ENCODE measurements at regions not wholly inside any gene's neighbourhood (a gene's known extent, or its start where the extent isn't known, plus 50 kb on each side); places are given as distances from the start of the nearest gene placed in this dataset.

GRCh38 chr5:174436750-174437149 lies 287.6 kb upstream of the MSX2 start:
- H3K27me3 ChIP-seq (replicated peaks), result no peaks in the 10 kb centered on the region
- no peak overlapping the region for H3K27ac ChIP-seq
- TF ChIP-seq, protein P1, sequence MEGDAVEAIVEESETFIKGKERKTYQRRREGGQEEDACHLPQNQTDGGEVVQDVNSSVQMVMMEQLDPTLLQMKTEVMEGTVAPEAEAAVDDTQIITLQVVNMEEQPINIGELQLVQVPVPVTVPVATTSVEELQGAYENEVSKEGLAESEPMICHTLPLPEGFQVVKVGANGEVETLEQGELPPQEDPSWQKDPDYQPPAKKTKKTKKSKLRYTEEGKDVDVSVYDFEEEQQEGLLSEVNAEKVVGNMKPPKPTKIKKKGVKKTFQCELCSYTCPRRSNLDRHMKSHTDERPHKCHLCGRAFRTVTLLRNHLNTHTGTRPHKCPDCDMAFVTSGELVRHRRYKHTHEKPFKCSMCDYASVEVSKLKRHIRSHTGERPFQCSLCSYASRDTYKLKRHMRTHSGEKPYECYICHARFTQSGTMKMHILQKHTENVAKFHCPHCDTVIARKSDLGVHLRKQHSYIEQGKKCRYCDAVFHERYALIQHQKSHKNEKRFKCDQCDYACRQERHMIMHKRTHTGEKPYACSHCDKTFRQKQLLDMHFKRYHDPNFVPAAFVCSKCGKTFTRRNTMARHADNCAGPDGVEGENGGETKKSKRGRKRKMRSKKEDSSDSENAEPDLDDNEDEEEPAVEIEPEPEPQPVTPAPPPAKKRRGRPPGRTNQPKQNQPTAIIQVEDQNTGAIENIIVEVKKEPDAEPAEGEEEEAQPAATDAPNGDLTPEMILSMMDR (IDR thresholded peaks at IDR 0.05; ENCODE audit: low read depth, low read length, missing control alignments), result no peak
- no peaks in the 10 kb centered on the region for H3K36me3 ChIP-seq (replicated peaks)
- H3K4me3 ChIP-seq (ENCODE audit: low read depth, low read length), result no peak overlapping the region
- no peak for DNase-seq
- in situ Hi-C loops (cut with HindIII; ENCODE audit: low pct_ligation_motif_present, low sequenced_read_pairs), result no loop called here

DNA sequence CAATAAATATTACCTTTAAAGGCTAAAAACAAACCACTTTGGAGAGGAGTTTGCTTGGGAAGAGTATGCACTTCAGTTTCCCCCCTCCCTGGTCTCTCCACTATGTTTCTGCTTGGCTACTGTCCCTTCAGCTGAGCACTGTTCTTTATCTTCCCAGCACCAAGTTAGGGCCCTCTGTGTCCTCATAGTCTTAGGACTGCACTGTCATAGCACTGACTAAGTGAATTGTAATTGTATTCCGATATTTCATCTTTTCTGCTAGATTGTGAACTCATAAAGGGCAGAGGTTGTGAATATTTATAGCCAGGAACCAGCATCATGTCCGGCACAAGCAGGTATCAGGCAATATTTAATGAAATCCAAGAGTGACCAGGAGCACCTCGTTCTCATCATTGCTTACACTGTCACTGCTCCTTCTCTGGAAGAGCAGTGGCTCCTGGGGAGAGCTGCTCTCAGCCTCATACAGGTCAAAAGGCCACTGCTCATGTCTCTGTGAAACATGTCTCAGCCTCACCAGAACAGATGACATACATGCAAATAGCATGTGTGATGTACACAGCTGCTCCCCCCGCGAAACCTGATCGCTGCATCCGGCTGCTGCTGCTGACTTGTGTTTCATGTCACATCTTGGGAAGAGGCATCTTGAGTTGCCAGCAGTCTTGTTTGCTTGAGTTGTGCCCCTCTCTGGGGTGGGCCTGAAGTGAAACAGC lies 279.7 kb upstream of the MSX2 start:
- TF ChIP-seq, protein P1 (IDR thresholded peaks at IDR 0.05; ENCODE audit: low read depth, low read length, missing control alignments), result no peak
- Histone ChIP-seq H3K27me3 (replicated peaks) (no peaks in the 10 kb centered on the region), H3K27ac (no peak overlapping the region), H3K36me3 (replicated peaks) (no peaks in the 10 kb centered on the region), H3K4me3 (ENCODE audit: low read depth, low read length) (no peak overlapping the region)
- in situ Hi-C loops (cut with HindIII; ENCODE audit: low pct_ligation_motif_present, low sequenced_read_pairs), result no loop called here
- no peak for DNase-seq

DNA sequence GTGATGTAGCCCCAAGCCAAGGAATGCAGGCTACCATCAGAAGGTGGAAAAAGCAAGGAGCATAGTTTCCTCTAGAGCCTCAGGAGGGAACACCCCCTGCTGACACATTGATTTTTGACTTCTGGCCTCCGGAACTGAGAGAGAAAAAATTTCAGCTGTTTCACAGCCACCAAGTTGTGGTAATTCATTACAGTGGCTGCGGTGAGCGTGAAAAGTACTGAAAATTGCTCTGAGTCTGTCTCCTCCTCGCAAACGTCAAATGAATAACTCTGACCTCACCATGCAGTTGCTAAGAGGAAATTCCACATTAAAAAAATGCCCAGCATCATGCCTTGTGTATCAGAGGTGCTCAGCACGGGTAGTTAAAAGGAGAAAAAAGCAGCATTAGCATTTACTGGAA lies 277.9 kb upstream of the MSX2 start:
- no peak for DNase-seq
- no peak overlapping the region for H3K27ac ChIP-seq
- H3K27me3 ChIP-seq (replicated peaks), result no peaks in the 10 kb centered on the region
- H3K4me3 ChIP-seq (ENCODE audit: low read depth, low read length), result no peak overlapping the region
- no peaks in the 10 kb centered on the region for H3K36me3 ChIP-seq (replicated peaks)
- TF ChIP-seq, protein P1 (IDR thresholded peaks at IDR 0.05; ENCODE audit: low read depth, low read length, missing control alignments), result no peak
- in situ Hi-C loops (cut with HindIII; ENCODE audit: low pct_ligation_motif_present, low sequenced_read_pairs), result no loop called here

DNA sequence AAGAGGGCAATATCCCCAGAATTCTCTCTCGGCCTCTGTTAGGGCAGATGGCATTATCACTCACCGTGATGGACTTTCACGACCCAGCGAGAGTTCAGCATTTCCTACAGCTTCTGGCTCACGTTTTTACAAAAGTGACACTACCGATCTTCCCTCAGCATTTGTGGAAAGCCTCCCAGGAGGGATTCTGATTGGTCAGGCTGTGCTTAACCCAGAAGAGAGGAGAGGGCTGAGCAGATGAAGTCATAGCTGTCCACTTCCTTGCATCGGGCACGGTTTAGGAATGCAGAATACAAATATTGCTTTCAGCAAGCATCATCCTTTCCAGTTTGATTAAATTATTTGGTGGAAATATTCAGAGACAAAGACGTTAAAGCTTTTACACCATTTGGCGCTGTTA lies 277.4 kb upstream of the MSX2 start:
- no peak for DNase-seq
- TF ChIP-seq, protein P1 (IDR thresholded peaks at IDR 0.05; ENCODE audit: low read depth, low read length, missing control alignments), result no peak
- H3K27ac ChIP-seq, result no peak overlapping the region
- no peaks in the 10 kb centered on the region for H3K27me3 ChIP-seq (replicated peaks)
- in situ Hi-C loops (cut with HindIII; ENCODE audit: low pct_ligation_motif_present, low sequenced_read_pairs), result no loop called here
- no peak overlapping the region for H3K4me3 ChIP-seq (ENCODE audit: low read depth, low read length)
- H3K36me3 ChIP-seq (replicated peaks), result no peaks in the 10 kb centered on the region

GRCh38 chr5:174448041-174448440 lies 276.3 kb upstream of the MSX2 start:
- H3K27me3 ChIP-seq (replicated peaks), result no peaks in the 10 kb centered on the region
- in situ Hi-C loops (cut with HindIII; ENCODE audit: low pct_ligation_motif_present, low sequenced_read_pairs), result no loop called here
- no peaks in the 10 kb centered on the region for H3K36me3 ChIP-seq (replicated peaks)
- no peak for DNase-seq
- no peak overlapping the region for H3K4me3 ChIP-seq (ENCODE audit: low read depth, low read length)
- H3K27ac ChIP-seq, result no peak overlapping the region
- TF ChIP-seq, protein P1 (IDR thresholded peaks at IDR 0.05; ENCODE audit: low read depth, low read length, missing control alignments), result no peak

GRCh38 chr5:174448662-174449061 lies 275.7 kb upstream of the MSX2 start:
- H3K4me3 ChIP-seq (ENCODE audit: low read depth, low read length), result no peak overlapping the region
- no peak overlapping the region for H3K27ac ChIP-seq
- TF ChIP-seq, protein P1 (IDR thresholded peaks at IDR 0.05; ENCODE audit: low read depth, low read length, missing control alignments), result no peak
- H3K36me3 ChIP-seq (replicated peaks), result no peaks in the 10 kb centered on the region
- in situ Hi-C loops (cut with HindIII; ENCODE audit: low pct_ligation_motif_present, low sequenced_read_pairs), result no loop called here
- no peaks in the 10 kb centered on the region for H3K27me3 ChIP-seq (replicated peaks)
- DNase-seq, result peak; percentile 2

Data from brain microvascular endothelial cell (primary cell).